HG03565 (cell line): ENCODE measurements at regions not wholly inside any gene's neighbourhood (a gene's known extent, or its start where the extent isn't known, plus 50 kb on each side); places are given as distances from the start of the nearest gene placed in this dataset.

Experiments
- ATAC-seq: cut with Tn5 transposase; IDR thresholded peaks from one replicate; pipeline ENCODE4 v1.9.1; 2021; ENCODE audit warnings: mild to moderate bottlenecking, moderate library complexity; ENCODE audit not compliant: unreplicated experiment

DNA sequence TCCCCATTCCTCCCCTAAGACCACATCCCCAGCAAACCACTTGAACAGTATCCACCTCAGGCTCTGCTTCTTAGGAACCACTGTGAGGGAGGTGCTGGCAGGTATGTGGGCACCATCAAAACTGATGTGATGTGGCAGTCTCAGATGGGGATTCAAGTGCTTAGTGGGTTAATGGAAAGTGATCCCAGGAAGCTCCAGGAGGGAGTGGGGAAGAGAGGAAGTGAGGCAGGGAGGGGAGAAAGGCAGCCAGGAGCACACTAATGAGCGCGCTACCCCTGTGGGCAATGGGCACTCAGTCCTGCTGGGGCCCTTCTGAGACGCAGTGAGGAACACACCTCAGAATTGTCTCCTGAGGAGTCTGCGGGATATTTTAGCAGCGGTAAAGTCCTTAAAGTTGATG, 263.1 kb upstream of the MOCS1 start:
- ATAC-seq, result no peak

DNA sequence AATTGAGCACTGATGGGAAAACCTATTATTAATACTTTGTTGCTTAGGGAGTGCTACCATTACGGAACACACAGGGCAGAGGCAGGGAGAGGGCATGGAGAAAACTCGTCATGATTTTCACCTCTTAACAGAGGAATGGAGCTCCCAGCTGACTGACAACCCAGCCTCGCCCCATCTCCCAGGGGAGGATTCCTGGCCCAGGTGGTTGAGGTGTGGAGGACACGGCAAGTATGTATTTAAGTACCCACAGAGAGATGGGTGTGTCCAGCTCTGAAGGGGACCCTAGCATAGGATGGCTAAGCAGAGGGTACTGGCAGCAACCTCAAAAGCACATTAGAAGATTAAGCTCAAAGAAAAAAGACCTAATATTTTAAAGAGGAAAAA, 261.9 kb upstream of the MOCS1 start:
- ATAC-seq, result no peak

GRCh38 chr6:40195428-40196134, 261.3 kb upstream of the MOCS1 start:
- no peak for ATAC-seq

- ATAC-seq, result no peak
Observed at GRCh38 chr6:40194447-40195170, 260.3 kb upstream of the MOCS1 start.

DNA sequence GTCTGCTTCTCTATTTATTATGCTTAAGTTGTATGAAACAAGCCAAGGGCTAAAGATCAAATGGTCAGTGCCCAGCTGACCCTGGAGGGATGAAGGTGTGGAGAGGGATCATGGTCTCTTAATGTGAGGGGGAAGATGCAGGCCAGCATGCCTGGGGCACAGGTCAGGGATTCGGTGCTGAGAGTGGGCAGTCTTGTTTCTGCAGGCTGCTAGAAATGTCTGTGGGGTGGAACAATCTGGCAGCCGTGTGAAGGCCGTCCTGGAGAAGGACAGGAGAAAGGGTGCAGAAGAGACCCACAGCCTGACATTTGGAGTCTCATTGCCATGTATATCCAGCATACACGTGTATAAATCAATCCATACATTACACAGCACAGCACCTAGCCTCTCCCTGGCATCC, 258.3 kb upstream of the MOCS1 start:
- no peak for ATAC-seq

- ATAC-seq, result no peak
Observed at GRCh38 chr6:40188931-40189330, 254.7 kb upstream of the MOCS1 start.

DNA sequence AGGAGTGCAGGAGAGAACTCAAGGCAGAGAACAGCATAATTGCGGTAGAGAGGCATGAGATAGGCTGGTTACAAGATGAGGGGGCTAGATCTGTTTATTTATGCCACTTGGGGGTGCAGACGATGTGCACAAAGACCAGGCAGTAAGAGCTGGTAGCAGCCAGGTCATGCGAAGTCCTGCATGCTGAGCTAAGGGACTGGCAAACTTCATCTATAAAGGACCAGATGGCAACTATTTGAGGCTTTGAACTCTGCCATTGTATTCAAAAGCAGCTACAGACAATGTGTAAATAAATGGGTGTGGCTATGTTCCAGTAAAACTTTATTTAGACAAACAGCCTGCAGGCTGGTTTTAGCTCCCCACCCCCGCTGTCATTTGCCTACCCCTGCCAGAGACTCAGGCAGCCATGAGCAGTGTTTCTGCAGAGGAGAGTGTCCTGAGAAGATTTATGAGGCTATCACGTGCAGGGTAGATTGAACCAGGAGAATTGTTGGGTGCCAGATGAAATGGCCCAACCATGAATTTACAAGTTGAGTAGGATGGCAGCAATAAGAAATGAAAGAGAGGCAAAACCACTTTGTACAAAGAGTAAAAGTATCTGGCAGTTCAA, 253.4 kb upstream of the MOCS1 start:
- no peak for ATAC-seq

- no peak for ATAC-seq
Observed at GRCh38 chr6:40185486-40185885, 251.2 kb upstream of the MOCS1 start.

DNA sequence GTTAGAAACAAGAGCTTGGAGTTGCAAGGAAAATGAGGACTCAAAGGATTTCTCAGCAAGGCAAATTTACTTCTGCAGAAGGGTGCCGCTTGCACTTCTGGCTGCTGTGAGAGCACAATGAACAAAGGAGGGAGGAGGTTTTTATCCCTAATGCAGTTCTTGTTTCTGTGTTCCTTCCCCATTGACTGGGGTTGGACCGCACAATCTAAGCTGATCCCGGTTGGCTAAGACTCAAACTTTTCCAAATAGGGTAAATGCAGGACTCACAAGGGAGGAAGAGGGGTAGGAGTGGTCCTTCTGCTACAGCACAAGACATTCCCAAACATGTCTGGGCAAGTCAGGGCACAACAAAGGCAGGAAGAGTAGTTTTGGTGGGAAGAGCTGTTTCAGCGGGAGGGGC, 249.6 kb upstream of the MOCS1 start:
- ATAC-seq, result no peak

- ATAC-seq, result no peak
Observed at GRCh38 chr6:40181367-40181766, 247.1 kb upstream of the MOCS1 start.

GRCh38 chr6:40180271-40180670, 246.0 kb upstream of the MOCS1 start:
- no peak for ATAC-seq

DNA sequence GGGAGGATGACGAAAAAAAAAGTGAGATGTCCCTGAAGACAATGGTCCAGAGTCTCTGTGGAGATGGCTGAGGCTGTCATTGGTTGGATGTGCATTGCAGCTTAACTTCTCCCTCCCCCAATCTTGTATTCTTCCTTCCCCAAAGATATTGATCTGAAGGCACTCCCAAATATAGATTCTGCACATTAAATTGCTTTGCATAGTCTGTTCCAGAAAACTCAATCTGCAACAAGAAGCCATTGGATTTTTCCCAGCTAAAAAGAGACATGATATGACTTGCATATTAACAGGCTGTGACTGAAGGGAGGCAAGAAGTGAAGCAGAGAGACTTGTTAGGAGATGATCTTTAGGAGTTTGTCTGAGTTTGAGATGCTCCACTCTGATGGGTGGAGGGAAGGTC, 245.2 kb upstream of the MOCS1 start:
- no peak for ATAC-seq

- ATAC-seq, result no peak
Observed at GRCh38 chr6:40177598-40177997, 243.3 kb upstream of the MOCS1 start.

GRCh38 chr6:40176152-40176551, 241.9 kb upstream of the MOCS1 start:
- no peak for ATAC-seq

GRCh38 chr6:40172272-40172671, 238.0 kb upstream of the MOCS1 start:
- ATAC-seq, result no peak

GRCh38 chr6:40171343-40171742, 237.1 kb upstream of the MOCS1 start:
- no peak for ATAC-seq

- no peak for ATAC-seq
Observed at GRCh38 chr6:40170856-40171255, 236.6 kb upstream of the MOCS1 start.

DNA sequence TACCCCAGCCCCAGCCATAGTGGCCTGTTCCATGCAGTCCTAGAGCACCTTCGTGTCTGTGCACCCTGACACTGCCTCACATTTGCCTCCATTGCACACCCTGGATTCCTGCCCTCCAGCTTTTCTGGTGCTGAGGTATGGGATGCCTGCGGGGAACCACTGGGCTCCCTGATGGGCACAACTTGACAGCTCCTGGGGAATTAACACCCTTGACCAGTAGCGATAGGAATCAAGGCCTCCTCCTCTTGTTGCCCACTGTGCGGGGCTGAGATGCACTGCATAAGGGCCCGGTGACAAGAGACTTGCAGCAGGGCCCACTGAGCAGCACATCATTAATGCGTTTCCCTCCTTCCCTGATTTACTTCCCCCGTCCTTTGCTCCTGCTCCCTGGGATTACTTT, 235.6 kb upstream of the MOCS1 start:
- ATAC-seq, result no peak

GRCh38 chr6:40166963-40167362, 232.7 kb upstream of the MOCS1 start:
- ATAC-seq, result no peak

DNA sequence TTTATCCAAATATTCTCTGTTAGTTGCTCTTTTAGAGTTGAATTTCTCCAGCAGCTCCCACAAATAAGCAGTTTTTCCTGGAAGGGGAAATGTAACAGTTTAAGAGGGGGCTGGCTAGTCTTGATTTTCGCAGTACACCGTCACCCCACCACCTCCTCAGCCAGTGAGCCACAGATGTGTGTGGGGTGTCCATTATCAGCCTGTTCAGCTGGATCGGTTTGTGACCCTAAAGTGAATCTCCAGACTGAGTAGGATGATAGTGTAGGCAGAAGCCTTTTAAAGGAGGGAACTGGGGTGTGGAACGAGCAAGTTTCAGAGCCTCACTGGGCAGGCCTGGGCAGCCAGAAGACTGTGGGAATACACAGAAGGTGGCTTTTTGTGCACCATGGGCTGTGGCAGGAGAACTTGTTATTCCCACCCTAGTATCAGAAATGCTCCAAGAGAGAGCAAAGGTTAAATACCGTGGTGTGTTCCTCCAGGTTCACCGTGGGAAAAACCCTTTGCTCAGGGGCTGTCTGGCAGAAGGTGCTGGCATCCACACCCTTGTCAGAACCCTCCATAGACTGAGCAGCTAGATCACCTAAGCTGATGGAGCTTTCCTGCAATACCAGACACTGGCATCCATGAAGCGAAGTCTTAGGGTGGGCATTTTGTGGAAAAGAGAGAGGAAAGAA, 230.9 kb upstream of the MOCS1 start:
- no peak for ATAC-seq

DNA sequence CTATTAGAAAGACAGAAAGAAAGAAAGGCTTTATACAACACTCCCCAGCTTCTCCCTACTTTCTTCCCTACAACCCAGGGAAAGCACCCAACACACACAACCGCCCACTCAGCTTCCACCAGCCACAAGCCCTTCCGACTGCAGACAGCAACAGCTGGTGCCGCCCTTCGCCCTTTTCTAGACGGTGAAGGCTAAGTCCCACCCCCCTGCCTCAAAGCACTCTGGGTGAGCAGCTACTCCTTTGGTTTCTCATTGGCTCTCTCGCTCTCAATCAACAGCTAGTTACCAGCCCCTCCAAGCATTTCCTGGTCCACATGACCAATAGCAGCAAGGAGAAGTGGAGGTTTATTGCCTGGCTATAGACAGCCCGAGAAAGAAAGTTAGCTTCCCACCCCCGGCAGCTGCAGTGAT, 230.1 kb upstream of the MOCS1 start:
- ATAC-seq, result no peak

GRCh38 chr6:40163924-40164323, 229.7 kb upstream of the MOCS1 start:
- no peak for ATAC-seq
